ENCODE measurements at regions not wholly inside any gene's neighbourhood (a gene's known extent, or its start where the extent isn't known, plus 50 kb on each side); places are given as distances from the start of the nearest gene placed in this dataset.

DNA sequence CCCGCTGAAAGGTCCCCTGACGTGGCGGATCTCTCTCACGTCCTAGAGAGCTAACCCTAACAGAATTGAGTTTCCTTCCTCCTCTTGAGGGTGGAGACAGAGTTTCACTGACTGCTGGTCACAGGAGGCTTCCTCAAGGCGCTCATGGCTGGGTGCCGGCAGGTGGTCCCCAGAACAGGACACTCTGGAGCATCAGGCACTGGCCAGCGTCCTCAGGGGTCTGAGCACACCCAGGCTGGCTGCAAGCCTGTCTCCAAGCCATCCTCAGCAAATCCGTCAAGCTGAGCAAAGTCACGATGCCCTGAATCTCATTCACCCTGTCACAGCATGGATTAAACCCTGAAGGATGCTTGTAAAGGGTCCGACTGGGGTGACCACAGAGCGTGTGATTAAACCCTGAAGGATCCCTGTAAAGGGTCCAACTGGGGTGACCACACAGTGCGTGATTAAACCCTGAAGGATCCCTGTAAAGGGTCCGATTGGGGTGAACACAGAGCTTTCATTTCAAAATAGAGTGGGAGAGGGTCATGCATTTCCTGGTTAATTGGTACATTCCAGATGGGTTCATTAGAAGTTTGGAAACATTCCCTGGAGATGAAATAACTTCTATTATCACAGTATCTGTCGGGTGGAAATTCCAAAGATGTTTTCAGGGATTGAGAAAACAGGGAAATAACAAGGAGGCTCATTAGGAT lies 473.0 kb downstream of the BRD1 start:
- TF ChIP-seq CTCF (conservative IDR thresholded peaks at IDR 0.05; ENCODE audit: low read depth, low read length), result no peak
- no peak for TF ChIP-seq NFE2L2 (IDR thresholded peaks at IDR 0.05; ENCODE audit: low read depth, low read length)
- no peak for TF ChIP-seq RAD21 (IDR thresholded peaks at IDR 0.05; ENCODE audit: low read length)
- TF ChIP-seq, protein P1, sequence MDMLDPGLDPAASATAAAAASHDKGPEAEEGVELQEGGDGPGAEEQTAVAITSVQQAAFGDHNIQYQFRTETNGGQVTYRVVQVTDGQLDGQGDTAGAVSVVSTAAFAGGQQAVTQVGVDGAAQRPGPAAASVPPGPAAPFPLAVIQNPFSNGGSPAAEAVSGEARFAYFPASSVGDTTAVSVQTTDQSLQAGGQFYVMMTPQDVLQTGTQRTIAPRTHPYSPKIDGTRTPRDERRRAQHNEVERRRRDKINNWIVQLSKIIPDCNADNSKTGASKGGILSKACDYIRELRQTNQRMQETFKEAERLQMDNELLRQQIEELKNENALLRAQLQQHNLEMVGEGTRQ (IDR thresholded peaks at IDR 0.05; ENCODE audit: low read depth, low read length), result no peak
- TF ChIP-seq POLR2A (IDR thresholded peaks at IDR 0.05; ENCODE audit: low read depth, low read length), result no peak

Measured in IMR-90 (cell line).